ENCODE measurements at regions not wholly inside any gene's neighbourhood (a gene's known extent, or its start where the extent isn't known, plus 50 kb on each side); places are given as distances from the start of the nearest gene placed in this dataset.

DNA sequence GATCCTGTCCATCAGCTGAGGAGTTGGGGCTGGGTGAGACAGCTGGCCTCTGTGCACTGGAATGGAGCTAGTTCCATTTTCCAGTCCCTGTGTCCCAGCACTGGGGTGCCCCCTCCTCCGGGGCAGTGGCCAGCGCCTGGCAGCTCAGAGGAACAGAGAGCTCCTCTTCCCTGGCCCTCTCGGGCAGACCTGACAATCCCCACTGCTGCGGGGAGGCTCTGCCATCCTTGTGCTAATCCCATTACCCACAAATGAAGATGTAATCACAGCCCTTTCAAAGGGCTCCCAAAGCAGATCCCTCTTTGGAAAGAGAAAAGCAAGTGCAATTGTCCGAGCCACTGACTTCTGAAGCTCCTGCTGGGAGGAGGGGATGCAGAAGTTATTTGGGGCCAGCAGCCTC, 75.1 kb upstream of the MSX1 start:
- TF ChIP-seq, protein P1, sequence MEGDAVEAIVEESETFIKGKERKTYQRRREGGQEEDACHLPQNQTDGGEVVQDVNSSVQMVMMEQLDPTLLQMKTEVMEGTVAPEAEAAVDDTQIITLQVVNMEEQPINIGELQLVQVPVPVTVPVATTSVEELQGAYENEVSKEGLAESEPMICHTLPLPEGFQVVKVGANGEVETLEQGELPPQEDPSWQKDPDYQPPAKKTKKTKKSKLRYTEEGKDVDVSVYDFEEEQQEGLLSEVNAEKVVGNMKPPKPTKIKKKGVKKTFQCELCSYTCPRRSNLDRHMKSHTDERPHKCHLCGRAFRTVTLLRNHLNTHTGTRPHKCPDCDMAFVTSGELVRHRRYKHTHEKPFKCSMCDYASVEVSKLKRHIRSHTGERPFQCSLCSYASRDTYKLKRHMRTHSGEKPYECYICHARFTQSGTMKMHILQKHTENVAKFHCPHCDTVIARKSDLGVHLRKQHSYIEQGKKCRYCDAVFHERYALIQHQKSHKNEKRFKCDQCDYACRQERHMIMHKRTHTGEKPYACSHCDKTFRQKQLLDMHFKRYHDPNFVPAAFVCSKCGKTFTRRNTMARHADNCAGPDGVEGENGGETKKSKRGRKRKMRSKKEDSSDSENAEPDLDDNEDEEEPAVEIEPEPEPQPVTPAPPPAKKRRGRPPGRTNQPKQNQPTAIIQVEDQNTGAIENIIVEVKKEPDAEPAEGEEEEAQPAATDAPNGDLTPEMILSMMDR (IDR thresholded peaks at IDR 0.05) = no peak
- no peak for TF ChIP-seq POLR2AphosphoS5 (IDR thresholded peaks at IDR 0.05)
- TF ChIP-seq EP300 (IDR thresholded peaks at IDR 0.05; ENCODE audit: low read depth) = no peak
- TF ChIP-seq POLR2A (IDR thresholded peaks at IDR 0.05) = no peak
